SK-N-DZ (cell line): ENCODE measurements at regions not wholly inside any gene's neighbourhood (a gene's known extent, or its start where the extent isn't known, plus 50 kb on each side); places are given as distances from the start of the nearest gene placed in this dataset.

ENCODE experiments used
- DNase-seq: peaks from one replicate; pipeline ENCODE4 v3.0.0-alpha.2; 2015; ENCODE audit warnings: low spot score

- no peak for DNase-seq
Measured at GRCh38 chr2:118521272-118521671, 326.2 kb downstream of the EN1 start.

GRCh38 chr2:118520246-118520645 lies 327.2 kb downstream of the EN1 start:
- DNase-seq = no peak

- no peak for DNase-seq
Measured at GRCh38 chr2:118519511-118519910, 327.9 kb downstream of the EN1 start.

- DNase-seq = no peak
Measured at GRCh38 chr2:118510807-118511206, 336.6 kb downstream of the EN1 start.

GRCh38 chr2:118509319-118510004 lies 338.0 kb downstream of the EN1 start:
- DNase-seq = no peak

GRCh38 chr2:118508282-118508681 lies 339.2 kb downstream of the EN1 start:
- DNase-seq = no peak

GRCh38 chr2:118505436-118505835 lies 342.0 kb downstream of the EN1 start:
- no peak for DNase-seq

- no peak for DNase-seq
Measured at GRCh38 chr2:118502106-118502505, 345.3 kb downstream of the EN1 start.

GRCh38 chr2:118498943-118499342 lies 348.5 kb downstream of the EN1 start:
- DNase-seq = no peak

GRCh38 chr2:118496870-118497611 lies 350.4 kb downstream of the EN1 start:
- no peak for DNase-seq

- DNase-seq = no peak
Measured at GRCh38 chr2:118496467-118496866, 351.0 kb downstream of the EN1 start.

- no peak for DNase-seq
Measured at GRCh38 chr2:118495290-118495689, 352.2 kb downstream of the EN1 start.

GRCh38 chr2:118493213-118493612 lies 354.2 kb downstream of the EN1 start:
- DNase-seq = no peak

- no peak for DNase-seq
Measured at GRCh38 chr2:118492335-118492734, 355.1 kb downstream of the EN1 start.

- DNase-seq = no peak
Measured at GRCh38 chr2:118490330-118490729, 357.1 kb downstream of the EN1 start.

GRCh38 chr2:118489712-118490299 lies 357.6 kb downstream of the EN1 start:
- DNase-seq = no peak

GRCh38 chr2:118481299-118481698 lies 366.1 kb downstream of the EN1 start:
- no peak for DNase-seq

- no peak for DNase-seq
Measured at GRCh38 chr2:118479020-118479419, 368.4 kb downstream of the EN1 start.

- no peak for DNase-seq
Measured at GRCh38 chr2:118477111-118477862, 370.2 kb downstream of the EN1 start.

GRCh38 chr2:118475622-118476205 lies 371.7 kb downstream of the EN1 start:
- no peak for DNase-seq

- DNase-seq = no peak
Measured at GRCh38 chr2:118474541-118474920, 372.9 kb downstream of the EN1 start.
